Prostate gland (tissue), 2 donors: ENCODE measurements at regions not wholly inside any gene's neighbourhood (a gene's known extent, or its start where the extent isn't known, plus 50 kb on each side); places are given as distances from the start of the nearest gene placed in this dataset.

Experiments
- DNase-seq: peaks from one replicate; pipeline ENCODE4 v3.0.0-alpha.2; 2019; ENCODE audit warnings: low spot score
- H3K27ac ChIP-seq, 2 donors: fragments of 200-600 bp; sonication (generic); 2 replicates each; pipeline ENCODE4 v1.5.1; 2017 to 2019
- H3K27me3 ChIP-seq: fragments of 200-600 bp; sonication (generic); replicated peaks from 2 replicates; pipeline ENCODE4 v1.5.1; 2019; ENCODE audit not compliant: insufficient read depth
- H3K36me3 ChIP-seq, 2 donors: fragments of 200-600 bp; sonication (generic); 1 replicate in 1 of 2; 2 replicates in 1 of 2; pipeline versions ENCODE4 v1.5.1 to v1.8.1; 2017 to 2019
- H3K4me1 ChIP-seq: fragments of 200-600 bp; sonication (generic); replicated peaks from 2 replicates; pipeline ENCODE4 v1.5.1; 2019
- H3K4me3 ChIP-seq, 2 donors: fragments of 200-600 bp; sonication (generic); 2 replicates each; pipeline ENCODE4 v1.5.1; 2017 to 2019
- H3K9me3 ChIP-seq: fragments of 200-600 bp; sonication (generic); 2 replicates; pipeline ENCODE4 v1.5.1; 2017
- POLR2A ChIP-seq: fragments of 450-650 bp; IDR thresholded peaks from one replicate; pipeline ENCODE4 v1.6.1; 2016; ENCODE audit warnings: antibody characterized with exemption, mild to moderate bottlenecking
- POLR2AphosphoS5 ChIP-seq: sonication (generic); formaldehyde crosslinking; IDR thresholded peaks from one replicate; pipeline ENCODE4 v1.6.1; 2017; ENCODE audit warnings: antibody characterized with exemption
- WGBS: methylation state at CpG from one replicate; pipeline ENCODE4 v1.1.5; 2018; 5-methylcytosine and 5-hydroxymethylcytosine counted together
- intact Hi-C: fragments of 100-400 bp; cut with DNase I; formaldehyde crosslinking; loops from one replicate; pipeline ENCODE4 v1.14.2; 2022
- TF ChIP-seq, protein P1 (sequence below), 4 experiments: fragments of 200-600 bp in 2 of 4; fragments of 450-650 bp in 2 of 4; sonication (generic) in 2 of 4; IDR thresholded peaks; 1 replicate in 3 of 4; 2 replicates in 1 of 4; pipeline ENCODE4 v1.5.1; 2016 to 2019; ENCODE audit warnings: antibody characterized with exemption in 4 of 4, mild to moderate bottlenecking in 2 of 4, moderate library complexity in 2 of 4

DNA sequence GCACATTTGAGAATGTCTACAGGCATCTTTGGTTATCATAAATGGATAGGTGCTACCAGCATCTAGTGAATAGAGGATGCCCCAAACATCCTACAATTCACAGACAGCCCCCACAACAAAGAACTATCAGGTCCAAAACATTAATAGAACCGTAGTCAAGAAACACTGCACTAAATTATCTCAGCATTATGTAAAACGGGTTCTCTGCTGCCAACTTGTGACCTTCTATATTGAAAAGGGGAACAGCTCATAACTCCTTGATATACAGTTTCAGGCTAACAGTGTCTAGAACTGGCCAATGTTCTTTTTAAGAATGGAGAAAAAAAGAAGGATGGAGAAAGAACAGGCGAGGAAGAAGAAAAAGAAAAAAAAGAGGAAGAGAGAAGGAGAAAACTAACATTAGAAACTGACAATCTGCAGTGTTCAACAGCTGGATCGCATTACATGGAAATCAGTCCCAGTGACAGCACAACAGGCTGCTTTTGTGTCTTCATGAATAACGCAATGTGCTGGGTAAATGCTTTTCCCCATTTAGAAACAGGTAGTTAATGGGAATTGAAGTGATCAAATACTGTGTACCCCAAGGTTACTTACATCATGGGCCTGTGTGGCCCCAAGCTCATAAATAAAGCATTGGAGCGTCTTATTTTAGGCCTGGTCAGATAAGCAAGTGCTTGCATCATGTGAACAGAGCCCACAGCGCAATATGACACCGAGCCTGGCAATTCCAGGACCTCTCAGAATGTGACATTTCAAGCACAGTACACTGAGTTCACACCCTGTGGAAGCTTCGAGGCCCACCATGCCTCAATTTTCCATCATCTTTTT, 339.5 kb downstream of the DHX15 start:
- Histone ChIP-seq H3K4me1 (no peaks in the 10 kb centered on the region), H3K9me3 (no peaks in the 10 kb centered on the region), H3K27ac (no peak overlapping the region), H3K4me3 (no peak overlapping the region), H3K36me3 (no peaks in the 10 kb centered on the region), H3K27me3 (no peaks in the 10 kb centered on the region)
- intact Hi-C loops: no loop called here
- TF ChIP-seq POLR2AphosphoS5 (no peak), POLR2A (no peak)
- TF ChIP-seq, protein P1, sequence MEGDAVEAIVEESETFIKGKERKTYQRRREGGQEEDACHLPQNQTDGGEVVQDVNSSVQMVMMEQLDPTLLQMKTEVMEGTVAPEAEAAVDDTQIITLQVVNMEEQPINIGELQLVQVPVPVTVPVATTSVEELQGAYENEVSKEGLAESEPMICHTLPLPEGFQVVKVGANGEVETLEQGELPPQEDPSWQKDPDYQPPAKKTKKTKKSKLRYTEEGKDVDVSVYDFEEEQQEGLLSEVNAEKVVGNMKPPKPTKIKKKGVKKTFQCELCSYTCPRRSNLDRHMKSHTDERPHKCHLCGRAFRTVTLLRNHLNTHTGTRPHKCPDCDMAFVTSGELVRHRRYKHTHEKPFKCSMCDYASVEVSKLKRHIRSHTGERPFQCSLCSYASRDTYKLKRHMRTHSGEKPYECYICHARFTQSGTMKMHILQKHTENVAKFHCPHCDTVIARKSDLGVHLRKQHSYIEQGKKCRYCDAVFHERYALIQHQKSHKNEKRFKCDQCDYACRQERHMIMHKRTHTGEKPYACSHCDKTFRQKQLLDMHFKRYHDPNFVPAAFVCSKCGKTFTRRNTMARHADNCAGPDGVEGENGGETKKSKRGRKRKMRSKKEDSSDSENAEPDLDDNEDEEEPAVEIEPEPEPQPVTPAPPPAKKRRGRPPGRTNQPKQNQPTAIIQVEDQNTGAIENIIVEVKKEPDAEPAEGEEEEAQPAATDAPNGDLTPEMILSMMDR (IDR thresholded peaks at IDR 0.05): no peak
- WGBS: 63% methylated on average over 9 of the region's 9 CpGs
- no peak for DNase-seq

DNA sequence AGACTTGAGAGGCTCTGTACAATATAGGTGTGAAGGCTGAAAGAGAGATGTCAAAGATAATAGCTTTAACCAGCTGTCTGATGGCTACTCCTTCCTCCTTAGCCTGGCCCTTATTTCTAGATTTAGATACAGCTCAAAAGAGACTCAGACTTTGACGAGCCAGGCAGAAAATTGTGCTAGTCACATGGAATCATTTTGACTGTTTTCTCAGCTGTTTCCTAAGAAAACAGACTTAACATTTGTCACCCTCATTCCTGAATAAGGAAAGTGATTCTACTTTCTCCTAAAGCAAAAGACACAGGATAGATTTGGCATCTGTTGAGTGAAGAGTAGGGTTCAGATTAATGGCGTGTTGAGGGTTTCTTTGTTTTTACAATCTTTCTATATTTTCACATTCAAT, 340.7 kb downstream of the DHX15 start:
- no peak for DNase-seq
- Histone ChIP-seq H3K27ac (no peak overlapping the region), H3K4me1 (no peaks in the 10 kb centered on the region), H3K27me3 (no peaks in the 10 kb centered on the region), H3K4me3 (no peak overlapping the region), H3K9me3 (no peaks in the 10 kb centered on the region), H3K36me3 (no peaks in the 10 kb centered on the region)
- intact Hi-C loops: no loop called here
- 76% methylated on average over 2 of the region's 2 CpGs for WGBS
- TF ChIP-seq, protein P1 (IDR thresholded peaks at IDR 0.05): no peak

DNA sequence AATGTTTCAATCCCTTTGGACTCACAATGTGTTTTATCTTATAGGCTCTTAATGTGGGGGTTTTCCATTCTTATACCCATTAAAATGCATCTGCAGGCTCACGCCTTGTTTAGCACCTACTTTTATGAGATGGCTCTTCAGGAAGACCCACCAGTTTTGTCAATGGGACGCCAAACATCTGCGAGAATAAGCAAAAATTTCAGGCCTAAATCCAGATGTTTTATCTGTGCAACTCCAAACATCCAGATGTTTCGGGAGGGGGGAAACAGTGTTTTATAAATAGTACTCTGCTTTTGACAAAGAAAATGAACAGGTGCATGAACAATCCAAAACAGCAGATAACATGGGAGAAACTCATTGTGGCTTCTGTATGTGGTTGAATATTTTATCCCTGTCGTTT, 342.8 kb downstream of the DHX15 start:
- H3K27me3 ChIP-seq: no peaks in the 10 kb centered on the region
- no peaks in the 10 kb centered on the region for H3K9me3 ChIP-seq
- no peaks in the 10 kb centered on the region for H3K36me3 ChIP-seq
- TF ChIP-seq POLR2AphosphoS5 (no peak), POLR2A (no peak)
- TF ChIP-seq, protein P1 (IDR thresholded peaks at IDR 0.05): no peak
- no peak overlapping the region for H3K27ac ChIP-seq
- intact Hi-C loops: no loop called here
- no peak overlapping the region for H3K4me3 ChIP-seq
- 65% methylated on average over 5 of the region's 5 CpGs for WGBS
- H3K4me1 ChIP-seq: no peaks in the 10 kb centered on the region
- no peak for DNase-seq

DNA sequence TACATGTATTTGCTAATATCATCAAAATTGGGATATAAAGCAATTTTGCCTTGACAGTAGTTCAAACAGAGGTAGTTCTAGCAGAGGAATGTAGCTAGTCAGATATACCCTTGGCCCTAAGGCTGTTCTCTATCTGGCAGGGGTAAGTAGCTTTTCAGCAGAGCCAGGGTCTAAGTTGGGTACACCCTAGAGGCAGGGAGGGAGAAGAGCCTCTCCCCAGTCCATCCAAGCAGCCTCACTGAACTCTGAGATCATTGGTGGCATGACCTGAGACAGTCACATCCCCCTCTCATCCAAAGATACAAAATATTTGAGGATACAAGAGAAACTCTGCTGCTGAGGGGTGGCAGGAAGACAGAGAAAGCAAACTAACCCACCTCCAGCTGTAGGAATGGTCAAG, 343.7 kb downstream of the DHX15 start:
- DNase-seq: no peak
- intact Hi-C loops: no loop called here
- Histone ChIP-seq H3K27me3 (no peaks in the 10 kb centered on the region), H3K4me1 (no peaks in the 10 kb centered on the region), H3K4me3 (no peak overlapping the region), H3K27ac (no peak overlapping the region), H3K36me3 (no peaks in the 10 kb centered on the region), H3K9me3 (no peaks in the 10 kb centered on the region)
- TF ChIP-seq, protein P1 (IDR thresholded peaks at IDR 0.05): no peak
- TF ChIP-seq POLR2A (no peak), POLR2AphosphoS5 (no peak)

DNA sequence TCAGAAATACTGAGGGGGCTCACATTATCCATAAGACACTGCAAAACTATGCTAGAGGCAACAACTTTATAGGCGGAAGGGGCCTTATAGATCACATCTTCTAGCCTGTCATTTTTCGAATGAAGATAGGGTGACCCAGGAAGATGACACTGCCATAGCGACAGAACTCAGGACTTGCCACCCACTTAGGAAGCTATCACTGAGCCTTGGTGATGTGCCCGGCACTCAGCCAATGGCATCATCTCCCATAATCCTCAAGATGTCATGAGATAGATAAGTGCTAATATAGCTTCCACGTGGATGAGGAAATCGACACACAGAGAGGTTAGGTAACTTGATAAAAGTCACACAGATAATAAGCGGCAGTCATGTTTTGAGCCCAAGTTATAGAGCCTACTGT, 346.6 kb downstream of the DHX15 start:
- H3K4me1 ChIP-seq: no peaks in the 10 kb centered on the region
- H3K36me3 ChIP-seq: no peaks in the 10 kb centered on the region
- no peak overlapping the region for H3K27ac ChIP-seq
- intact Hi-C loops: no loop called here
- 93% methylated on average over 7 of the region's 7 CpGs for WGBS
- H3K27me3 ChIP-seq: no peaks in the 10 kb centered on the region
- no peak overlapping the region for H3K4me3 ChIP-seq
- no peaks in the 10 kb centered on the region for H3K9me3 ChIP-seq
- no peak for DNase-seq
- TF ChIP-seq POLR2AphosphoS5 (no peak), POLR2A (no peak)
- TF ChIP-seq, protein P1 (IDR thresholded peaks at IDR 0.05): no peak
